MM.1S (cell line): ENCODE measurements at regions not wholly inside any gene's neighbourhood (a gene's known extent, or its start where the extent isn't known, plus 50 kb on each side); places are given as distances from the start of the nearest gene placed in this dataset.

Source experiments
- EZH2phosphoT487 ChIP-seq: fragments of 300-600 bp; sonication (generic); IDR thresholded peaks from 2 replicates; pipeline ENCODE4 v1.6.1; 2018; ENCODE audit warnings: antibody characterized with exemption, low read length
- TF ChIP-seq, protein P1 (sequence below): fragments of 300-600 bp; sonication (generic); IDR thresholded peaks from 2 replicates; pipeline ENCODE4 v1.5.1; 2016; ENCODE audit warnings: antibody characterized with exemption, low read length, mixed read lengths

DNA sequence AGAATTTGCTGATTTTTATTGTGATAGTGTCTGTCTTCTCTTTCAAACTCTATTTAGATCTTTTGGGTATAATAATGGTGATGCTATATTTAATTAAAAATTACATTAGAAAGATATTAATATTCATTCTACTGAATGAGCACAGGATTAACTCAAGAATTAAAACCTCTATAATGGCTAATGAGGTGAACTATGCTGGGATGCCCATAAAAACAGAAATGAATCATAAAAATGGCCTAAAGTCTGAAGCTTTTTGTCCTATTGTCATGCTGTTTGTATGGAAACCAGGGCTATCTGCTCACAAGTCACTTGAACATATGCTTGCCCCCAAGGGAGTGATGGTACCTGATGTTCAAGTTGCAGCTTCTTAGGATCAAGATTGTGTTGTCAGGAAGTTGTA lies 76.2 kb upstream of the ICA1 start:
- TF ChIP-seq, protein P1, sequence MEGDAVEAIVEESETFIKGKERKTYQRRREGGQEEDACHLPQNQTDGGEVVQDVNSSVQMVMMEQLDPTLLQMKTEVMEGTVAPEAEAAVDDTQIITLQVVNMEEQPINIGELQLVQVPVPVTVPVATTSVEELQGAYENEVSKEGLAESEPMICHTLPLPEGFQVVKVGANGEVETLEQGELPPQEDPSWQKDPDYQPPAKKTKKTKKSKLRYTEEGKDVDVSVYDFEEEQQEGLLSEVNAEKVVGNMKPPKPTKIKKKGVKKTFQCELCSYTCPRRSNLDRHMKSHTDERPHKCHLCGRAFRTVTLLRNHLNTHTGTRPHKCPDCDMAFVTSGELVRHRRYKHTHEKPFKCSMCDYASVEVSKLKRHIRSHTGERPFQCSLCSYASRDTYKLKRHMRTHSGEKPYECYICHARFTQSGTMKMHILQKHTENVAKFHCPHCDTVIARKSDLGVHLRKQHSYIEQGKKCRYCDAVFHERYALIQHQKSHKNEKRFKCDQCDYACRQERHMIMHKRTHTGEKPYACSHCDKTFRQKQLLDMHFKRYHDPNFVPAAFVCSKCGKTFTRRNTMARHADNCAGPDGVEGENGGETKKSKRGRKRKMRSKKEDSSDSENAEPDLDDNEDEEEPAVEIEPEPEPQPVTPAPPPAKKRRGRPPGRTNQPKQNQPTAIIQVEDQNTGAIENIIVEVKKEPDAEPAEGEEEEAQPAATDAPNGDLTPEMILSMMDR: no peak
- TF ChIP-seq EZH2phosphoT487: no peak
